ENCODE measurements at regions not wholly inside any gene's neighbourhood (a gene's known extent, or its start where the extent isn't known, plus 50 kb on each side); places are given as distances from the start of the nearest gene placed in this dataset.
A peak's percentile ranks its signal among the peaks of the same experiment; 100 is the strongest.

- peak; percentile 68 for DNase-seq
- H3K27me3 Mint-ChIP-seq (ENCODE audit: unreplicated experiment), result peaks cover 9% of the 10 kb centered on the region
- H3K4me1 Mint-ChIP-seq (ENCODE audit: low read depth, unreplicated experiment), result peaks cover 4% of the 10 kb centered on the region
- peaks cover 6% of the 10 kb centered on the region for H3K36me3 Mint-ChIP-seq (ENCODE audit: unreplicated experiment)
- no peak for TF ChIP-seq CTCF (IDR thresholded peaks at IDR 0.05; ENCODE audit: partially characterized antibody, unreplicated experiment)
- H3K27ac Mint-ChIP-seq (ENCODE audit: unreplicated experiment), result peak overlapping the region; percentile 71
- H3K4me3 Mint-ChIP-seq (ENCODE audit: unreplicated experiment), result no peak overlapping the region
- peaks cover 5% of the 10 kb centered on the region for H3K9me3 Mint-ChIP-seq (ENCODE audit: unreplicated experiment)
Observed at GRCh38 chr13:90403330-90404082, 944.0 kb upstream of the MIR17HG start.

GRCh38 chr13:90405301-90405700 lies 942.2 kb upstream of the MIR17HG start:
- H3K9me3 Mint-ChIP-seq (ENCODE audit: unreplicated experiment), result peaks cover 5% of the 10 kb centered on the region
- peaks cover 9% of the 10 kb centered on the region for H3K27me3 Mint-ChIP-seq (ENCODE audit: unreplicated experiment)
- peaks cover 3% of the 10 kb centered on the region for H3K36me3 Mint-ChIP-seq (ENCODE audit: unreplicated experiment)
- no peak overlapping the region for H3K27ac Mint-ChIP-seq (ENCODE audit: unreplicated experiment)
- H3K4me3 Mint-ChIP-seq (ENCODE audit: unreplicated experiment), result no peak overlapping the region
- DNase-seq, result no peak
- no peak for TF ChIP-seq CTCF (IDR thresholded peaks at IDR 0.05; ENCODE audit: partially characterized antibody, unreplicated experiment)
- H3K4me1 Mint-ChIP-seq (ENCODE audit: low read depth, unreplicated experiment), result peaks cover 4% of the 10 kb centered on the region

- TF ChIP-seq CTCF (IDR thresholded peaks at IDR 0.05; ENCODE audit: partially characterized antibody, unreplicated experiment), result no peak
- H3K27me3 Mint-ChIP-seq (ENCODE audit: unreplicated experiment), result no peaks in the 10 kb centered on the region
- DNase-seq, result no peak
- no peaks in the 10 kb centered on the region for H3K9me3 Mint-ChIP-seq (ENCODE audit: unreplicated experiment)
- peaks cover 3% of the 10 kb centered on the region for H3K4me1 Mint-ChIP-seq (ENCODE audit: low read depth, unreplicated experiment)
- no peaks in the 10 kb centered on the region for H3K36me3 Mint-ChIP-seq (ENCODE audit: unreplicated experiment)
- no peak overlapping the region for H3K4me3 Mint-ChIP-seq (ENCODE audit: unreplicated experiment)
- H3K27ac Mint-ChIP-seq (ENCODE audit: unreplicated experiment), result no peak overlapping the region
Observed at GRCh38 chr13:90412980-90413379, 934.5 kb upstream of the MIR17HG start.

GRCh38 chr13:90413548-90413947 lies 933.9 kb upstream of the MIR17HG start:
- no peak for TF ChIP-seq CTCF (IDR thresholded peaks at IDR 0.05; ENCODE audit: partially characterized antibody, unreplicated experiment)
- peaks cover 3% of the 10 kb centered on the region for H3K4me1 Mint-ChIP-seq (ENCODE audit: low read depth, unreplicated experiment)
- no peak overlapping the region for H3K4me3 Mint-ChIP-seq (ENCODE audit: unreplicated experiment)
- H3K36me3 Mint-ChIP-seq (ENCODE audit: unreplicated experiment), result no peaks in the 10 kb centered on the region
- no peaks in the 10 kb centered on the region for H3K27me3 Mint-ChIP-seq (ENCODE audit: unreplicated experiment)
- H3K9me3 Mint-ChIP-seq (ENCODE audit: unreplicated experiment), result no peaks in the 10 kb centered on the region
- no peak for DNase-seq
- H3K27ac Mint-ChIP-seq (ENCODE audit: unreplicated experiment), result no peak overlapping the region
